Mammary epithelial cell (primary cell): ENCODE measurements at regions not wholly inside any gene's neighbourhood (a gene's known extent, or its start where the extent isn't known, plus 50 kb on each side); places are given as distances from the start of the nearest gene placed in this dataset.

ENCODE experiments used
- CTCF ChIP-seq, 2 donors: IDR thresholded peaks in 1 of 2; conservative IDR thresholded peaks in 1 of 2; 2 replicates each; pipeline ENCODE4 v1.5.1; 2011 to 2012; ENCODE audit warnings: inconsistent platforms in 2 of 2, low read length in 2 of 2, mild to moderate bottlenecking in 2 of 2, control low read depth in 1 of 2, low read depth in 1 of 2; ENCODE audit not compliant: insufficient read depth in 1 of 2; ENCODE audit errors: extremely low read depth in 1 of 2
- EZH2 ChIP-seq: IDR thresholded peaks from 2 replicates; pipeline ENCODE4 v1.6.1; 2012; ENCODE audit warnings: low read length, inconsistent platforms, borderline replicate concordance

- TF ChIP-seq CTCF (conservative IDR thresholded peaks at IDR 0.05 in 1 of 2, IDR thresholded peaks at IDR 0.05 in 1 of 2; ENCODE audit: extremely low read depth in 1 of 2, insufficient read depth in 1 of 2, low read depth in 1 of 2, low read length in 2 of 2) (no peak), EZH2 (no peak)
These were observed 1601.3 kb downstream of the PCDH7 start for GRCh38 chr4:32321421-32321820.
